LNCAP (cell line): ENCODE measurements at regions not wholly inside any gene's neighbourhood (a gene's known extent, or its start where the extent isn't known, plus 50 kb on each side); places are given as distances from the start of the nearest gene placed in this dataset.

Experiments
- CTCF ChIP-seq: fragments of 450-650 bp; IDR thresholded peaks from 2 replicates; pipeline ENCODE4 v1.5.1; 2017; ENCODE audit warnings: mild to moderate bottlenecking

GRCh38 chr4:83894831-83895230 lies 358.9 kb downstream of the GPAT3 start:
- no peak for TF ChIP-seq CTCF

- no peak for TF ChIP-seq CTCF
Observed at GRCh38 chr4:83890816-83891215, 354.9 kb downstream of the GPAT3 start.

- TF ChIP-seq CTCF = no peak
Observed at GRCh38 chr4:83890231-83890630, 354.3 kb downstream of the GPAT3 start.

- no peak for TF ChIP-seq CTCF
Observed at GRCh38 chr4:83889802-83890201, 353.9 kb downstream of the GPAT3 start.

GRCh38 chr4:83885256-83886182 lies 349.6 kb downstream of the GPAT3 start:
- TF ChIP-seq CTCF = no peak

GRCh38 chr4:83876047-83876446 lies 340.1 kb downstream of the GPAT3 start:
- no peak for TF ChIP-seq CTCF

- no peak for TF ChIP-seq CTCF
Observed at GRCh38 chr4:83875437-83875836, 339.5 kb downstream of the GPAT3 start.
